IPS-NIHi7 (cell line): ENCODE measurements at regions not wholly inside any gene's neighbourhood (a gene's known extent, or its start where the extent isn't known, plus 50 kb on each side); places are given as distances from the start of the nearest gene placed in this dataset.
"Not testable (repeated sequence)": the region's sequence is repeated elsewhere in the genome, so short reads cannot be mapped to it uniquely, and the experiment has no call there.

Experiments used
- DNase-seq: peaks from one replicate; pipeline ENCODE4 v3.0.0; 2012; ENCODE audit warnings: mixed read lengths; ENCODE audit errors: extremely low spot score

- DNase-seq = no peak
Measured at GRCh38 chr7:119943942-119944600, 328.9 kb upstream of the KCND2 start.

- DNase-seq = no peak
Measured at GRCh38 chr7:119944601-119944972, 328.4 kb upstream of the KCND2 start.

- DNase-seq = no peak
Measured at GRCh38 chr7:119945822-119946221, 327.2 kb upstream of the KCND2 start.

GRCh38 chr7:119949053-119949452 lies 323.9 kb upstream of the KCND2 start:
- DNase-seq = no peak

- DNase-seq = not testable (repeated sequence)
Measured at GRCh38 chr7:119950390-119951041, 322.5 kb upstream of the KCND2 start.

- not testable (repeated sequence) for DNase-seq
Measured at GRCh38 chr7:119951614-119952013, 321.4 kb upstream of the KCND2 start.

- DNase-seq = no peak
Measured at GRCh38 chr7:119957335-119957734, 315.6 kb upstream of the KCND2 start.

- DNase-seq = no peak
Measured at GRCh38 chr7:119959811-119960210, 313.2 kb upstream of the KCND2 start.

- DNase-seq = no peak
Measured at GRCh38 chr7:119963654-119964053, 309.3 kb upstream of the KCND2 start.

GRCh38 chr7:119964065-119964464 lies 308.9 kb upstream of the KCND2 start:
- no peak for DNase-seq

- DNase-seq = no peak
Measured at GRCh38 chr7:119964788-119965542, 308.0 kb upstream of the KCND2 start.

- no peak for DNase-seq
Measured at GRCh38 chr7:119967221-119967620, 305.8 kb upstream of the KCND2 start.

GRCh38 chr7:119968411-119968810 lies 304.6 kb upstream of the KCND2 start:
- DNase-seq = not testable (repeated sequence)

- no peak for DNase-seq
Measured at GRCh38 chr7:119969054-119969453, 303.9 kb upstream of the KCND2 start.

- DNase-seq = no peak
Measured at GRCh38 chr7:119969763-119970162, 303.2 kb upstream of the KCND2 start.

GRCh38 chr7:119974972-119975371 lies 298.0 kb upstream of the KCND2 start:
- DNase-seq = no peak

GRCh38 chr7:119982884-119983283 lies 290.1 kb upstream of the KCND2 start:
- no peak for DNase-seq

GRCh38 chr7:119983468-119983867 lies 289.5 kb upstream of the KCND2 start:
- no peak for DNase-seq

GRCh38 chr7:119984247-119984646 lies 288.7 kb upstream of the KCND2 start:
- DNase-seq = no peak

GRCh38 chr7:119988401-119988800 lies 284.6 kb upstream of the KCND2 start:
- DNase-seq = no peak

GRCh38 chr7:119994928-119995327 lies 278.0 kb upstream of the KCND2 start:
- no peak for DNase-seq

GRCh38 chr7:119996634-119997033 lies 276.3 kb upstream of the KCND2 start:
- DNase-seq = no peak
